ENCODE measurements at regions not wholly inside any gene's neighbourhood (a gene's known extent, or its start where the extent isn't known, plus 50 kb on each side); places are given as distances from the start of the nearest gene placed in this dataset.

GRCh38 chr5:23027331-23027730, 174.2 kb upstream of the CDH12 start:
- no peak for TF ChIP-seq CTCF (IDR thresholded peaks at IDR 0.05)

GRCh38 chr5:23026252-23027170, 173.4 kb upstream of the CDH12 start:
- no peak for TF ChIP-seq CTCF (IDR thresholded peaks at IDR 0.05)

- TF ChIP-seq CTCF (IDR thresholded peaks at IDR 0.05): no peak
These were observed 172.6 kb upstream of the CDH12 start for GRCh38 chr5:23025629-23026233.

- TF ChIP-seq CTCF (IDR thresholded peaks at IDR 0.05): no peak
These were observed 171.3 kb upstream of the CDH12 start for GRCh38 chr5:23024470-23024869.

- TF ChIP-seq CTCF (IDR thresholded peaks at IDR 0.05): no peak
These were observed 161.7 kb upstream of the CDH12 start for GRCh38 chr5:23014825-23015224.

DNA sequence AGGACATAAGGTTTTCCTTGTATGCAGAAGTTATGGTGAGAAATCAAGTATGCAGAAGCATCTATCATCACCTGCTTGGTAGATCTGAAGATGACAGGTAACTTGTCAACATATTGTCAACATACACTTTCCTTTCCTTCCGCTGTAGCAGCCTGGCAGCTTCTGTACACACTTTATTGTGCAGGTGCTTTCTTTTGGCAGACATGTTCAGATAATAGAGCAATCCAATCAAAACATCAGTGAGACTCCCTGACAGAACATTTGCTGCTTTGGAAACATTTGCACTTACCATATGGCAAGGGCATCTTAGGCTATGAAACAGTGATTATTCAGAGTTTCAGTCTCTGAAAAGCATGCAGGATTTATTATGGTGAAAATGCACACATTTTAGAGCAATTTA, 161.1 kb upstream of the CDH12 start:
- no peak for TF ChIP-seq CTCF (IDR thresholded peaks at IDR 0.05)

GRCh38 chr5:23013395-23013998, 160.4 kb upstream of the CDH12 start:
- TF ChIP-seq CTCF (IDR thresholded peaks at IDR 0.05): no peak
